Activated CD4-positive, alpha-beta T cell treated with anti-CD3 and anti-CD28 coated beads for 36 hours (primary cell): ENCODE measurements at regions not wholly inside any gene's neighbourhood (a gene's known extent, or its start where the extent isn't known, plus 50 kb on each side); places are given as distances from the start of the nearest gene placed in this dataset.
"Not testable (repeated sequence)": the region's sequence is repeated elsewhere in the genome, so short reads cannot be mapped to it uniquely, and the experiment has no call there.

ENCODE experiments used
- ATAC-seq: fragments of 200-7000 bp; cut with Tn5 transposase; one replicate; pipeline ENCODE4 v1.10.0; 2021; ENCODE audit warnings: mild to moderate bottlenecking, moderate library complexity
- CTCF ChIA-PET: fragments of 350-600 bp; sonication (Branson Sonifier 250); formaldehyde crosslinking; loops from one replicate; lab custom pipeline; 2021; ENCODE audit warnings: antibody characterized with exemption; lab: Charles Lee
- POLR2A ChIA-PET: fragments of 350-600 bp; sonication (Branson Sonifier 250); formaldehyde crosslinking; loops from one replicate; lab custom pipeline; 2021; ENCODE audit warnings: antibody characterized with exemption, inconsistent platforms; lab: Charles Lee
- DNase-seq: peaks from one replicate; pipeline ENCODE4 v3.0.0-alpha.2; 2020
- H3K27ac Mint-ChIP-seq: one replicate; pipeline ENCODE4 v1.8.0; 2021; ENCODE audit warnings: mixed read lengths
- H3K27me3 Mint-ChIP-seq: one replicate; pipeline ENCODE4 v1.8.0; 2021; ENCODE audit warnings: mixed read lengths
- H3K36me3 Mint-ChIP-seq: one replicate; pipeline ENCODE4 v1.8.0; 2021; ENCODE audit warnings: low read depth, mixed read lengths
- H3K4me1 Mint-ChIP-seq: one replicate; pipeline ENCODE4 v1.8.0; 2021; ENCODE audit warnings: mixed read lengths
- H3K4me3 Mint-ChIP-seq: one replicate; pipeline ENCODE4 v1.8.0; 2021; ENCODE audit warnings: mild to moderate bottlenecking, moderate library complexity, mixed read lengths
- H3K9me3 Mint-ChIP-seq: one replicate; pipeline ENCODE4 v1.8.0; 2021; ENCODE audit warnings: low read depth, mixed read lengths
- intact Hi-C, 2 experiments: fragments of 100-400 bp; cut with DNase I in 1 of 2; cut with micrococcal nuclease in 1 of 2; formaldehyde crosslinking; loops; one replicate each; pipeline versions ENCODE4 v1.14.2 to v1.15.1; 2022 to 2024; cut with DNase I, micrococcal nuclease

GRCh38 chr7:53466371-53466770 is 430.9 kb downstream of the POM121L12 start:
- ChIA-PET CTCF (no interaction called here), POLR2A (no interaction called here)
- ATAC-seq (no peak), DNase-seq (no peak)
- Mint-ChIP-seq H3K9me3 (peaks cover 14% of the 10 kb centered on the region), H3K4me1 (no peaks in the 10 kb centered on the region), H3K4me3 (no peak overlapping the region), H3K36me3 (no peaks in the 10 kb centered on the region), H3K27ac (no peak overlapping the region), H3K27me3 (no peaks in the 10 kb centered on the region)
- intact Hi-C loops: no loop called here

- POLR2A ChIA-PET: no interaction called here
- Mint-ChIP-seq H3K27me3 (no peaks in the 10 kb centered on the region), H3K27ac (no peak overlapping the region), H3K4me3 (no peak overlapping the region), H3K9me3 (peaks cover 11% of the 10 kb centered on the region), H3K36me3 (no peaks in the 10 kb centered on the region), H3K4me1 (no peaks in the 10 kb centered on the region)
- ATAC-seq: no peak
- intact Hi-C loops: no loop called here
- DNase-seq: no peak
- CTCF ChIA-PET: no interaction called here
Observed at GRCh38 chr7:53470336-53470970, 435.0 kb downstream of the POM121L12 start.

- ATAC-seq (no peak), DNase-seq (no peak)
- intact Hi-C loops: no loop called here
- ChIA-PET CTCF (no interaction called here), POLR2A (no interaction called here)
- Mint-ChIP-seq H3K36me3 (no peaks in the 10 kb centered on the region), H3K4me3 (no peak overlapping the region), H3K4me1 (no peaks in the 10 kb centered on the region), H3K9me3 (peaks cover 8% of the 10 kb centered on the region), H3K27ac (no peak overlapping the region), H3K27me3 (no peaks in the 10 kb centered on the region)
Observed at GRCh38 chr7:53473371-53473770, 437.9 kb downstream of the POM121L12 start.

- ATAC-seq: no peak
- Mint-ChIP-seq H3K4me3 (no peak overlapping the region), H3K27me3 (no peaks in the 10 kb centered on the region), H3K36me3 (no peaks in the 10 kb centered on the region), H3K9me3 (peaks cover 11% of the 10 kb centered on the region), H3K4me1 (no peaks in the 10 kb centered on the region), H3K27ac (no peak overlapping the region)
- ChIA-PET POLR2A (no interaction called here), CTCF (no interaction called here)
- intact Hi-C loops: no loop called here
- no peak for DNase-seq
Observed at GRCh38 chr7:53475776-53476175, 440.3 kb downstream of the POM121L12 start.

- peaks cover 12% of the 10 kb centered on the region for H3K9me3 Mint-ChIP-seq
- ChIA-PET POLR2A (no interaction called here), CTCF (no interaction called here)
- intact Hi-C loops: no loop called here
- H3K27me3 Mint-ChIP-seq: no peaks in the 10 kb centered on the region
- no peaks in the 10 kb centered on the region for H3K36me3 Mint-ChIP-seq
- no peaks in the 10 kb centered on the region for H3K4me1 Mint-ChIP-seq
- ATAC-seq (no peak), DNase-seq (no peak)
- no peak overlapping the region for H3K27ac Mint-ChIP-seq
- no peak overlapping the region for H3K4me3 Mint-ChIP-seq
Observed at GRCh38 chr7:53476566-53476965, 441.1 kb downstream of the POM121L12 start.

GRCh38 chr7:53485354-53485753 is 449.9 kb downstream of the POM121L12 start:
- ATAC-seq (no peak), DNase-seq (no peak)
- Mint-ChIP-seq H3K4me3 (no peak overlapping the region), H3K4me1 (no peaks in the 10 kb centered on the region), H3K27me3 (no peaks in the 10 kb centered on the region), H3K27ac (no peak overlapping the region), H3K36me3 (no peaks in the 10 kb centered on the region), H3K9me3 (peaks cover 15% of the 10 kb centered on the region)
- CTCF ChIA-PET: no interaction called here
- intact Hi-C loops: no loop called here
- POLR2A ChIA-PET: no interaction called here

- Mint-ChIP-seq H3K4me1 (no peaks in the 10 kb centered on the region), H3K27me3 (no peaks in the 10 kb centered on the region), H3K4me3 (no peak overlapping the region), H3K36me3 (no peaks in the 10 kb centered on the region), H3K27ac (no peak overlapping the region), H3K9me3 (peaks cover 17% of the 10 kb centered on the region)
- CTCF ChIA-PET: interaction anchor here (0.7 kb wide), 1 partner anchor 1445 kb away, joined by 4 read pairs; no protein-coding TSS in a partner anchor
- intact Hi-C loops: no loop called here
- POLR2A ChIA-PET: no interaction called here
- no peak for DNase-seq
- no peak for ATAC-seq
Observed at GRCh38 chr7:53491051-53491450, 455.6 kb downstream of the POM121L12 start.

GRCh38 chr7:53495181-53495580 is 459.7 kb downstream of the POM121L12 start:
- H3K36me3 Mint-ChIP-seq, H3K27ac Mint-ChIP-seq, ATAC-seq, CTCF ChIA-PET, POLR2A ChIA-PET, H3K27me3 Mint-ChIP-seq, H3K4me1 Mint-ChIP-seq, intact Hi-C loops, H3K4me3 Mint-ChIP-seq, DNase-seq: not testable (repeated sequence)
- H3K9me3 Mint-ChIP-seq: peaks cover 24% of the 10 kb centered on the region

- H3K4me1 Mint-ChIP-seq: no peaks in the 10 kb centered on the region
- no peaks in the 10 kb centered on the region for H3K36me3 Mint-ChIP-seq
- intact Hi-C loops: no loop called here
- ChIA-PET CTCF (no interaction called here), POLR2A (no interaction called here)
- no peaks in the 10 kb centered on the region for H3K27me3 Mint-ChIP-seq
- H3K9me3 Mint-ChIP-seq: peaks cover 16% of the 10 kb centered on the region
- ATAC-seq (no peak), DNase-seq (no peak)
- H3K4me3 Mint-ChIP-seq: no peak overlapping the region
- no peak overlapping the region for H3K27ac Mint-ChIP-seq
Observed at GRCh38 chr7:53500076-53500475, 464.6 kb downstream of the POM121L12 start.

GRCh38 chr7:53504914-53505313 is 469.5 kb downstream of the POM121L12 start:
- intact Hi-C loops: no loop called here
- POLR2A ChIA-PET: no interaction called here
- ATAC-seq (no peak), DNase-seq (no peak)
- H3K27me3 Mint-ChIP-seq: no peaks in the 10 kb centered on the region
- CTCF ChIA-PET: no interaction called here
- no peaks in the 10 kb centered on the region for H3K4me1 Mint-ChIP-seq
- H3K27ac Mint-ChIP-seq: no peak overlapping the region
- no peak overlapping the region for H3K4me3 Mint-ChIP-seq
- H3K9me3 Mint-ChIP-seq: peaks cover 12% of the 10 kb centered on the region
- no peaks in the 10 kb centered on the region for H3K36me3 Mint-ChIP-seq

GRCh38 chr7:53518319-53518718 is 482.9 kb downstream of the POM121L12 start:
- intact Hi-C loops: no loop called here
- H3K9me3 Mint-ChIP-seq: peaks cover 20% of the 10 kb centered on the region
- no peaks in the 10 kb centered on the region for H3K27me3 Mint-ChIP-seq
- no peak for DNase-seq
- no peaks in the 10 kb centered on the region for H3K36me3 Mint-ChIP-seq
- ChIA-PET CTCF (no interaction called here), POLR2A (no interaction called here)
- H3K4me3 Mint-ChIP-seq: no peak overlapping the region
- no peaks in the 10 kb centered on the region for H3K4me1 Mint-ChIP-seq
- no peak for ATAC-seq
- H3K27ac Mint-ChIP-seq: no peak overlapping the region

GRCh38 chr7:53520841-53521240 is 485.4 kb downstream of the POM121L12 start:
- DNase-seq: no peak
- Mint-ChIP-seq H3K27me3 (no peaks in the 10 kb centered on the region), H3K27ac (no peak overlapping the region), H3K9me3 (peaks cover 21% of the 10 kb centered on the region), H3K4me3 (no peak overlapping the region), H3K4me1 (no peaks in the 10 kb centered on the region), H3K36me3 (no peaks in the 10 kb centered on the region)
- ATAC-seq: no peak
- intact Hi-C loops: no loop called here
- CTCF ChIA-PET: no interaction called here
- POLR2A ChIA-PET: no interaction called here
